HCEC 1CT (cell line): ENCODE measurements at regions not wholly inside any gene's neighbourhood (a gene's known extent, or its start where the extent isn't known, plus 50 kb on each side); places are given as distances from the start of the nearest gene placed in this dataset.
"Not testable (repeated sequence)": the region's sequence is repeated elsewhere in the genome, so short reads cannot be mapped to it uniquely, and the experiment has no call there.

Experiments
- DNase-seq: peaks from one replicate; pipeline ENCODE4 v3.0.0-alpha.2; 2017

DNA sequence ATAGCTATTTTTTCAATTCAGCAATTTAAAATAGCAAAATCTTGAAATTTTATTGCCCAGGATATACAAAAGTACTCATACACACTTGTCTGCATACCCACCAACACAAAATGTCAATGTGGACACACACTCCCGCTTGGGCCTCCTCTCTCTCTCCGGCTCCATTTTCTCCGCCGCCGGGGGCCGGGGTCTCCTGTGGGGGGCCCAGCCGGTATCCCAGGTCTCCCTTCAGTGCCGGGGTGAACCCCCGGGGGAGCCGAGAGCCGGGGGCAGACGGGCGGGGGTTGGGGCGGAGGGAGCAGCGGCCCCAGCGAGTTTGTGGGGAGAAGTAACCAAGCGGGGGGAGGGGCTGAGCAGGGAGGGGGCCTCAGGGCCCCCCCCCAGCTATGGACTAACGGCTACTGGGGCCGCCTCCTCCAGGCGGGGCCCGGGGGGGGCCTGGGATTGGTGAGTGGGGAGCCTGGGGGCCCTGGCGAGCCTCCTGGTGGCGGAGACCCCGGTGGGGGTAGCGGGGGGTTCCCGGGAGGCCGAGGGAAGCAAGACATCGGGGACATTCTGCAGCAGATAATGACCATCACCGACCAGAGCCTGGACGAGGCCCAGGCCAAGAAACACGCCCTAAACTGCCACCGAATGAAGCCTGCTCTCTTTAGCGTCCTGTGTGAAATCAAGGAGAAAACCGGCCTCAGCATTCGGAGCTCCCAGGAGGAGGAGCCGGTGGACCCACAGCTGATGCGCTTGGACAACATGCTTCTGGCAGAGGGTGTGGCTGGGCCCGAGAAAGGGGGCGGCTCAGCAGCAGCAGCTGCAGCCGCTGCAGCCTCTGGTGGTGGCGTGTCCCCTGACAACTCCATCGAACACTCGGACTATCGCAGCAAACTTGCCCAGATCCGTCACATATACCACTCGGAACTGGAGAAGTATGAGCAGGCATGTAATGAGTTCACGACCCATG is 56.6 kb downstream of the CHST2 start:
- not testable (repeated sequence) for DNase-seq

DNA sequence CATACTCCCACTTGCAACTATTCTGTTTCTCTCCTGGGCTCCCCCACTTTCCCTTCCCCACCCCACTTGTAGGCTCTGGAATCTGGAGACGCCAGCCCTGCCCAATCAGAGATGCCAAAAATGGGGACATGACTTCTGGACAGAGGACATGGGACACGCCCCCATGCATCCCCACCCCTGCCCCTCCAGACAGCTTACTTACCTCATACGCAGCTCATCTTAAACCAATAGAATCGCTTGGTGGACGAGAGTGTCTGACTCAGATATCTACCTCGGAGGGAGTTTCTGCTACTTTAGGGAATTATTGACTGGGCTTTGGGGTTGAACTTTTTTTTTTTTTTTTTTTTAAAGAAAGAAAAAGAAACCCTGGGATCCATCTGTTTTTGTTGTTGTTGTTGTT is 58.4 kb downstream of the CHST2 start:
- DNase-seq = not testable (repeated sequence)

DNA sequence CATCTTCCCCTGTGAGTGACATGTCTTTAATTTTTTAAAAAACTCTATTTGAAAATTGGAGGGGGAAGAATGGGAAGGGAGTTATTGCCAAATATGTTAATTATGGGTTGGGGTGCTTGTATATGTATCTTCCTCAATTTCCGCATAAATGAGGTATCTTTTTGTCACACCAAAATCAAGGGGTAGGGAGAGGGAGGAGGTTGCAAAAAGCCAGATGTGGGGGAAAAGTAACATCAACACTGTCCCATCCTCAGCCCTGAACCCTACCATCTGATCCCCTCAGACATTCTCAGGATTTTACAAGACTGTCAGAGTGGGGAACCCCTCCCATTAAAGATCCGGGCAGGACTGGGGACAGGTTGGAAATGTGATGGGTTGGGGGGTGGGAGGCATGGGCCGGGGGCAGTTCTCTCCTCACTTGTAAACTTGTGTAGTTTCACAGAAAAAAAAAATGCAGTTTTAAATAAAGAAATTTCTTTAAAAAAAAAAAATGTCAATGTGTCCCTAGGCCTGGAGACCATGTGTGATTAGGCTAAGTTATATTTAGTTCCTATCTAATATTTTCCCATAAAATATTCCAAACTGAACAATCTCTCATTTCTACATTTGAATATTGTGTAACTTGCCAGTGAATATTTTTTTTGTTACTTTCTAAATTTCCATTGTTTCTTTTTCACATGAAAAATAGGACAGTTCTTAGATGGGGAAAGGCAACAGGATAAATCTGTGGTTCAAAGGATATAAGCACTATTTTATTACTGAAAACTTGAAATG is 59.4 kb downstream of the CHST2 start:
- not testable (repeated sequence) for DNase-seq

DNA sequence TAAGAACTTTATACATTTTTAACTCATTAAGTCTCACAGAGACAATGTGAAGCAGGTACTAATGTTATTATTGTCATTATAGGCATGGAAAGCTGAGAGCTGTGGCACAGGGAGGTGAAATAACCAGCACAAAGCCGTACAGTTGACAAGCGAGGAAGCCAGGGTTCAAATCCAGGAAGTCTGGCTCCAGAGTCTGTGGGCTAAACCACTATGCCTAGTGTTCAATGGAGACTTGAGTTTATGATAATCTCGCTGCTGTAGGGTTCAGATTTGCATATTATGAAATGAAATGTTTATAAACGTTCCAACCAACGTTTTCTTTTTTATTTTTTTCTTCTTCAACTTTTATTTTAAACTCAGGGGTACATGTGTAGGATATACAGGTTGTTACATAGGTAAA is 60.0 kb downstream of the CHST2 start:
- DNase-seq = no peak

DNA sequence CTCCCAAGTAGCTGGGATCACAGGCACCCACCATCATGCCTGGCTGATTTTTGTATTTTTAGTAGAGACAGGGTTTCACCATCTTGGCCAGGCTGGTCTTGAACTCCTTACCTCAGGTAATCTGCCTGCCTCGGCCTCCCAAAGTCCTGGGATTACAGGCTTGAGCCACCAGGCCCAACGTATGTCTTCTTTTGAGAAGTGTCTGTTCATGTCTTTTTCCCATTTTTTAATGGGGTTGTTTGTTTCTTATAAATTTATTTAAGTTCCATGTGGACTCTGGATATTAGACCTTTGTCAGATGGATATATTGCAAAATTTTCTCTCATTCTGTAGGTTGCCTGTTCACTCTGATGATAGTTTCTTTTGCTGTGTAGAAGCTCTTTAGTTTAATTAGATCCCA is 61.3 kb downstream of the CHST2 start:
- not testable (repeated sequence) for DNase-seq

DNA sequence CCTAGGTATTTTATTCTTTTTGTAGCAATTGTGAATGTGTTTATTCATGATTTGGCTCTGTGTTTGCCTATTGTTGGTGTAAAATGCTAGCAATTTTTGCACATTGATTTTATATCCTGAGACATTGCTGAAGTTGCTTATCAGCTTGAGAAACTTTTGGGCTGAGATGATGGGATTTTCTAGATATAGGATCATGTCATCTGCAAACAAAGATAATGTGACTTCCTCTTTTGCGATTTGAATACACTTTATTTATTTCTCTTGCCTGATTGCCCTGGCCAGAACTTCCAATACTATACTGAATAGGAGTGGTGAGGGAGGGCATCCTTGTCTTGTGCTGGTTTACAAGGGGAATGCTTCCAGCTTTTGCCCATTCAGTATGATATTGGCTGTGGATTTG is 62.4 kb downstream of the CHST2 start:
- not testable (repeated sequence) for DNase-seq

DNA sequence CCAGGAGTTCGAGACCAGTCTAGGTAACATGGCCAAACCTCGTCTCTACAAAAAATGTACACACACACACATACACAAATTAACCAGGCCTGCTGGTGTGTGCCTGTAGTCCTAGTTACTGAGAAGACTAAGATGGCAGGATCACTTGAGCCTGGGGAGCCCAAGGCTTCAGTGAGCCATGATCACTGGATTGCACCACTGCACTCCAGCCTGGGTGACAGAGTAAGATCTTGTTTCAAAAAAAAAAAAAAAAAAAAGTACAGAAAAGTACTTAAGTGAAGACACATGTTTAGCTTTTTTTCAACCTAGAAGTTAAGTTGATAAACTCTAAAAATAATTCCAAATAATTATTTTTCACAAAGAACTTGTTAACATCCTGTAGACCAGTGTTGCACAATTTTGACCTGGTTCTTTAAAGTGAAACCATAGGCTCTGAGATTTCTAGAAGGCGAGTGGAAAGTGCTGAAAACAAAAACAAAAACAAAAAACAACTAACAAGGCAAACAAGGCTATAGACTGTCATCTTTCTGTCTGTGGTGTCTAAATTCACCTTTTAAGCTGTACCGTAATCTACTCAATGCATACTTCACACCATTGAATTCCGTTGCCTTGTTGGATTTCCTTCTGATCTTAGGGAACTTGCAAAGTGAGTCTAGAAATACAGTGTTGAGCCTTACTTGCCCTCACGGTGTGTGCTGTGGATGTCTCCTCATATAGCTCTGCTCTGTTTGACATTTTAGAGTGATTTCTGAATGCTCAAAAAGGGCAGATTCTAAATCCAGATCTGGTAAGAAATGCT is 63.5 kb downstream of the CHST2 start:
- DNase-seq = no peak

DNA sequence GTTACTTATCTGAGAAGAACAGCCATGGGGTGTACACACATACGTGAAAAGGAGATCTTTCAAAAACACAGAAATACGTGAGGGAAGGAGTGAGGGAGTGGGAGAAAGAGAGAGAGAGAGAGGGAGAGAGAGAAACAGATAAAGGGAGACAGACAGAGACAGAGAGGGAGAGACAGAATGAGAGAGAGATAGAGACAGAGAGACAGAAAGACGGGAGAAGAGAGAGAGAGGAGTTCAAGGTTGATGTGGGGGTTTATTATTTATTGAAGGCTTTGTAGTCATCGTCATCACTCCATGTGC is 64.0 kb downstream of the CHST2 start:
- DNase-seq = no peak

DNA sequence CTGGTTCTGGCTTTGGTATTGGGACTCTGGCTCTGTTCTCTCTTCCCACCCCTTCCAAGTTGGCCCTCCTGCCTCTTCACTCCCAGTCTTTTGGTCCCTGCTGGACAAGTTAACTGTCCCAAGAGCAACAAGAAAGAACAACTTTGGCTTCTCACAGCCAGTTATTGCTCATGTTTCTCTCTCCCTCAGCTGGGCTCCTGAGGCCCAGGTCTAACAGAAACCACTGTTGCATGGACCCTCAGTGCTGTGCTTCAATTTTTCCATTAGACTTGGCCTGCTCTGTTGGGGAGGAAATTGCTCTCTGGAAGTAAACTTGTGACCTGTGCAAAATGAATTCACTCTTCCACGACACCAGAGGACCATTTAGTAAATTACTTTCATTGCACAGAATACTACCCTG is 64.5 kb downstream of the CHST2 start:
- no peak for DNase-seq

DNA sequence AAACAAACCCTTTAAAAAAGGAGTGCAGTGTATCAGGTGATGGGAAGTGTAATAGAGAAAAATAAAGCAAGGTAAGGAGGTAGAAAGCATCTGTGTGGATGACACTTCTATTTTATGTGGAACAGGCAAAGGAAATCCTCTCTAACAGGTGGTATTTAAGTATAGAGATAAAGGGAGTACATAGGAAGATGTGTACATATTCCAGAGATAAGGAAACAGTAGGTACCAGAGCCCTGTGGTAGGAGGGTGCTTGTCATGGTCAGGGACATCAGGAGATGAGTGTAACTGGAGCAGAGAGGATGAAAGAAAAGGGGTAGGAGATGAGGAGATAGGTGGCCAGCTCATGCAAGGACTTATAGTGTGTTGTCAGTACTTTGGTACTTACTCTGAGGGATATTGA is 65.8 kb downstream of the CHST2 start:
- no peak for DNase-seq

DNA sequence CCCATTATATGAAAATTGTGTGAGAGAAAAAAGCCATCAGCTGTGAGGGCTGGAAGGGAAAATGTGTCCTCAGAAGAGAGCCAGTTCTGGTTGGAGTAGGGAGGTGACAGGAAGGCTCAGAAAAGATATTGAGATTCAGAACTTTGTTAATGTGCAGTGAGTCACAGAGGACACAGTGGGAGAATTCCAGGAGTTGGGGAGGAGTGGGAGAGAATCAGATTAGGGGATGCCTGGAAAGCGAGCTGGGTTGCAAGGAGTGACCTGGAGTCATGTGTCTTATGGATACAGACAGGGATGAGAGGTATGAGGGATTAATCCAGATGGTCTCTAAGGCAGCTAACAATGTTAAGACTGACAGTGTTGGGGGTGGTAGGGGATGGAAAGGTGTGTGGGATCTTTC is 67.5 kb downstream of the CHST2 start:
- DNase-seq = no peak

DNA sequence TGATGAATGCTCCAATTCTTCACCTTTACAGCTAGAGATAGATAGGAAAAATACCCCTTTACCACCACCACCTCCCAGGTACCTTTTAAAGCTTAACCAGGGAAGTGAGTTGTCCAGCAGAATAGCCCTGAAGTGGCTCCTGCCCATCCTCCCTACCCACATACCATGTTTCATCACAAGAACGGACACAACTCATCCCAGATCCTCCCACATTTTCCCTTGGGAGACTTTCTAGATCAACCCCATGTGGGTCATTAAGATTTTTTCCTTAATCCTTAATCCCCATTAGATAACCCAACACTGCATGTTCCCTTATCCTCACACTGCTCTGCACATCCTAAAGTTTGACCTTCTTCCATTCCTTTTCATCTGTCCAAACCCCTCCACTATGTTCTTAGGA is 69.3 kb downstream of the CHST2 start:
- no peak for DNase-seq

DNA sequence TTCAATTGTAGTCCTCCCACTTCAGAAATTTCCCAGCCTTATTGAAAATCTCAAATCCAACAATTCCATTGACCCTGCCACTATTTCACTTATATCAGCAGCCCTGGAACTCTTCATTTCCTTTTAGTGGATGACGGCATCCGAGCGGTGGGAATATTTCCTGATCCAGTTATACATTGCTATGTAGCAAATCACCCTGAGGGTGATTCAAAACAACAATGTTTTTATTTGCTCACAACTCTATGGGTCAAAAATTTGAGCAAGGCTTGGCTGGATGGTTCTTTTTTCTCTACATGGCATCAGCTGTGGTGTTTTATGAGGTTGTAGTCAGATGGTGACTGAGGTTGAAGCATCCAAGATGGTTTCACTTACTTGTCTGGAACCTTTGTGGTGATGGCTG is 70.5 kb downstream of the CHST2 start:
- DNase-seq = no peak

DNA sequence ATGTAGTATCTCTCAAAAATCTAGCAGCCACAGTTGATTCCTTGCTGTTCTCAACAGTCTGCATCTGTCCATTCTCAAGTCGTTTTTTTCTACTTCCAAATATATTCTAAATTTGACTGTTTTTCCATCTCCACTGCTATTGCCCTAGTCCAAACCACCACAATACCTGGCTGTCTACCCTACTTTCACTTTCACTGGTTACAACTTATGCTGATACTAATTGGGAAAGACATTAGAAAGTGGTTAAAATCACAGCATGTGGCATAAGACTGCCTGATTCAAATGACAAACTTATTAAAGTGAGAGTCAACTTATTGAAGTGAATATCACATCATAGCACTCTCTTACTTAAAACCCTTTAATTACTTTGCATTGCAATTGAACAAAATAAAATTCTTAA is 72.6 kb downstream of the CHST2 start:
- no peak for DNase-seq

DNA sequence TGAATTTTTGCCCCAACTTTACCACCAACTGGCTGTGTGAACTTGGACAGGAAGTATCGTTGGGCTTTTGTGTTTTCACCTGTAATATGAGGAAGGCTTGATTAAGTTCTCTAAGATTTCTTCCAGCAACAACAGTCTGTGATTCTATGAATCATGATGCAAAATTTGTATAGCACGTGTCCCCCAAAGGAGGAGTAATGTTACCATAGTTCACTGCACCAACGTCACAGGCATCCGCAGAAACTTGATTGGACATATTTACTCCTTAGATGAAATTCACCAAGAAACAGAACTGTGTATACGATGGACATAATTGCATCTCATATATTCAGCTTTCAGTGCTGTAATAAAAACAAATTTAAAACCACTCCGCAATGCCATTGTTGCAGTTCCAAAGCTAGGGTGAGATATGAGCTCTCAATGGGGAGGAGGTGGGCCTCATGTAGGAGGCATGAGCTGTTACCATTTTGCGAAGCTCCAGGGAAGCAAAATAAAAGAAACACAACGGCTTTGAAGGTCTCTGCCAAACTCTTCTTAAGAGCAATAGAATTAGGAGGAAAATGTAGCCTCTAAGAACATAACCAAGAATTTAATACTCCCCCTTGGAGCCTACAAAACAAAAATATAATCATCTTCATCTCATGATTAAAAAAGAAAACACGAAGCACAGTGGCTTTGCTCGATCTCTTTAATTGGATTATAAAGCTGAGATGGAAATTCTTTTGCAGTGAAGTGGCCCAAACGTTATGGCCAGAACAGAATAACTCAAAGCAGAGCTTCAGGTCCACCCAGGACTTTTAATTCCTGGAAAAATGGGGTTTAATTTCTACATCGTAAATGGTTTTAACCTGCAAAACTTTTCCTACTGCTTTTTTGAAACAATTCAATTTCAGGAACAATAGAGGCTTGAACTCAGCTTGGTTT is 80.7 kb downstream of the CHST2 start:
- no peak for DNase-seq

DNA sequence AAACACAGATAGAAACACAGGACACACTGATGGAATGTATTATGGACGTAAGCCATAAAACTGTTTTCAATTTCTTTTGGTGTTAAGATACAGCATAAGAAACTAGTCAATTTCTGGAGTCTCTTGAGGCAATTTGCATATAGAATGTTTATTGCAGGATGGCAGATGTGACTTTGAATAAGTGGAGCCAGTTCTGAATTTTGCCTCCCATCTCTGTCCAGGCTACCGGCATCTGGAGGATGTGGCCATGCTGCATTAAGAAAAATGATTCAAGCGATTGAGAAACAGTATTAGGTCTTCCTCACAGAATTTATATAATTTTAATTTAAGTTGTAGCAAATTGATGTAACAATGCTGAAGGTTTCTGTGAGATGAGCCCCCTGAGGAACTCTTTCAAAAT is 81.5 kb downstream of the CHST2 start:
- no peak for DNase-seq

DNA sequence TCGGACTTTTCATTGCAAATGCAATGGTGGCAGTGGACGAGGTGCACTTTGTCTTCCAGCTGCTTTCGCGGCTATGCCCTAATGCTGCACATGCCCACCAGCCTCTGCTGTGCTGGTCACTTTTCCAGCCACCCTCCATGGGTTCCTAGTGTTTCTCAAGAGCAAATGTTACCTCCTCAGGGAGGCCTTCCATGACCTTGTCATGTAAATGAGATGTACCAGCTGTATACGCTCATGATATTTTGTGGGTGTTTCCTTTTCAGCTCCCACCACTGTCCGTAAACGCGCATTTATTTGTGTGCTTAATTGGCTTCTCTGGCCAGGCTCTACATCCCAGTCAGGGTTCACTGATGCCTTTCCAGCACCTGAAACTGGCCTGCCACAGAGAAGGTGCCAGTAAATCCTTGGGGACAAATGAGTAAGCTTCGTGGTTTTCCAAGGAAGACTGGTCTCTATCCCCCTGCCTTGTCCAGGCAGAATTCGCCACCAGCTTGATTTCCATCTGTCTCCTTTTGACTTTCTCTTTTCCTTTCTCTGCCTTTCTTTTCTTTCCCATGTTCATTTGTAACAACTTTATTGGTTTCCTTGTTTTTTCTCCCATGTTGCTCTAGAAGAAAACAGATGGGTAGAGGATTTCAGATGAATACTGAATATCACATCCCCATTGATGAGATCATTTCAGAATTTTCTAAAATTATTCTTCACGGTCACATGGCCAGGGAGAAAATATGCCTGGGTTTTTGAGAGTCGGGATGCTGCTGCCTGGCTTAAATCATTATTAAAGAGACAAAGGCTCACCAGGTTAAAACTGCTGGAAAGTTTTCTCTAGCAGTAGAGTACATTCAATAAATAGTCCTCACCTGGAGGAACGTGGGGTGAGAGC is 82.5 kb downstream of the CHST2 start:
- DNase-seq = no peak

DNA sequence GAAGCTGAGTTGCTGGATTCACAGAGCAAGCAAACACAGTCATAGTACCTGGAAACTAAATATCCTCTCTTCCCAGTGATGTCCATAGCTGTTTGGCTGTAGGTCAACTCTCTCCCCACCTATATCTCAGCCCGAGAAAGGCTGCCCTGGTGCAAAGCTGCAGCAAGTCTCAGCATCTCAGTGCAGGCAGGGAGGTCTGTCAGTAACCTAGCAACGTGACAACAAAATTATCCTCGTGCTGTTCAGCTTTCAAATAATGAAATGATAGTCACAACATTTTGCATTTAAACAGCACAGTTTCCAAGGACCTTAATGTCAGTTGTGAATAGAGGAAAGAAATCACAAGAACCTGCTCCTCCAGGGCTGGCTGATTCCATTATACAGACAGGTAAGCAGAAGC is 83.6 kb downstream of the CHST2 start:
- DNase-seq = no peak

DNA sequence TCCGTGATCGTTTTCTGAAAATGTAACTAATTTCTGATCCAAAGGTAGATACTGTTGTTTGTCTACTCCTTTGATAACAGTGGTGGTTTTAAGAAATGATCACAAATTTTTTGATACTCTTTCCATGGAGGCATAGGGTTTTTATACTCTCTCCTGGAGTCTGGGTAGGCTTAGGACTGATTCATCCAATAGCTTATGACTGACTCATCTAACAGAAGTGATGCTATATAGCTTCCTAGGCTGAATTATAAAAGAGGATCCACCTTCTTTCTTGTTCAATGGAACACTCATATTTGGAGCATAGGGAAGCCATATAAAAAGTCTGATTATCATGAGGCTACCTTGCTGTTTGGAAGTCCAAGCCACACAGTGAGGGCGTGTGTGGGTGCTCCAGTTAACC is 84.3 kb downstream of the CHST2 start:
- peak; percentile 74 for DNase-seq

DNA sequence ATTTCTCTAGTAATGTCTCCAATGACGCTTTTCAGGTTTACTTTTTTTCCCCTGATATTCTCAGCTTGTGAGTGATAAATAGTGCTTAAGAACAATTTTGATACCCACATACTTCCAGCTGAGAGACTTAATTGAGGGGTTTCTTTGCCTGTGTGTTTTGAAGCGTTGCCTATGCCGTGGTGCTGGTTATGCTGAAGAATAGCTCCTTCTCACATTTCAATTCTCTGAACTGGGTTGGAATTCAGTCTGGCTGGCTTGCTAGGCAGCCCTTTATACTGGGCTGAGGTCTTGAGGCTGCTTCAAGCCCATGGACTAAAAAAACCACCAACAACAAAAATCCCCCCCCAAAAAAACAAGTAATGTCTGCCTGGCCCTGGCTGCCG is 87.4 kb downstream of the CHST2 start:
- no peak for DNase-seq

DNA sequence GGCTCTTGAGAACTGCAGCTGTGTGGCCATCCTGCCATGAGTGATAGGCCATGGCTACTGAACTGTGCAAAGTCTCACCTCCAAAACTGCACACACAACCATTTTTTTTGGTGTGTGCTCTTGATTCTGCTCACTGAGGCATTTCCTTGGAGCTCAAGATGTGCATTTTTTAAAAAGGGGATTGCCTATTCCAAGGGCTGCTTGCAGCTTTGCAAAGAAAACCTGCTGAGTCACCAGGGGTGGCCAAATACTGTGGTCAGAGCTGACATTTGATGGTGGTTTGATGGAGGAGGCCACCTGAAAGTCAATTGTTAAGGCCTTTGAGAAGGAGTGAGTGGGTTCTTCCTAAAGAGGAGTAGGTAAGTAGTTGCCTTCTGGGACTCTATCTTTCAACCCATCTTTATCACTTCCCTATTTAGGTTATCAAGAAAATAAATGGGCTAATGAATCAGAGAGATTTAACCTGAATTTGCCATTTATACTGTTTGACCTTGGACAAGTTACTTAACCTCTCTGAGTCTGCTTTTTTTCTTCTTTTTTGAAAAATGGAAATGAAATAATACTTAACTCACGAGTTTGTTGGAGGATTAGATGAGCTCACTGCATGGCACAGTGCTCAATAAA is 87.9 kb downstream of the CHST2 start:
- peak; percentile 61 for DNase-seq
